SK-N-MC (cell line): ENCODE measurements at regions not wholly inside any gene's neighbourhood (a gene's known extent, or its start where the extent isn't known, plus 50 kb on each side); places are given as distances from the start of the nearest gene placed in this dataset.

ENCODE experiments used
- EZH2 ChIP-seq: fragments of 200-600 bp; sonication (generic); IDR thresholded peaks from one replicate; pipeline ENCODE4 v1.6.1; 2017; ENCODE audit warnings: antibody characterized with exemption
- POLR2AphosphoS5 ChIP-seq: IDR thresholded peaks from 2 replicates; pipeline ENCODE4 v1.6.1; 2012; ENCODE audit warnings: mild to moderate bottlenecking, low read depth, low read length, borderline replicate concordance

DNA sequence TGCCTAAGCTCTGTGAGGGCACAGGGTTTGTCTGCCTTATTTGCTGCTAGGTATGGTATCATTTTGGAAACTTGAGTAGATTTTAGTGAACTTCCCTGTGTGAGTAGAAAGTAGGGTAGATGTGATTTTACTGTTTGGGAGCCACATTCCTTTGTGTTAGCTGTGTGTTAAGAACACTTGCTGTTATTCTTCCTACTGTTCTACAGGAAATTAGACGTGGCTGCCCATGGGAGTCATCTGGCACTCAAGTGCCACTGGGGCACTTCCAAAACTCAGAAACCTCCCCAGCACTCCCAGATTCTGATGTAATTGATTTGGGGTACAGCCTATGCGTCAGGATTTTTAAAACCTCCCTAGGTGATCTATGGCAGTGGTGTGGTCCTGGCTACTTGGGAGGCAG lies 369.9 kb upstream of the C2CD4B start:
- TF ChIP-seq EZH2 (no peak), POLR2AphosphoS5 (no peak)
